Motor neuron (in vitro differentiated cells): ENCODE measurements at regions not wholly inside any gene's neighbourhood (a gene's known extent, or its start where the extent isn't known, plus 50 kb on each side); places are given as distances from the start of the nearest gene placed in this dataset.
A peak's percentile ranks its signal among the peaks of the same experiment; 100 is the strongest.

Experiments
- ATAC-seq, 8 experiments: fragments of 200-7000 bp; cut with Tn5 transposase; replicated peaks in 6 of 8; 2 replicates each; pipeline ENCODE4 v1.8.0; 2021; ENCODE audit warnings: mild to moderate bottlenecking in 8 of 8, moderate library complexity in 8 of 8
- H3K27ac ChIP-seq, 2 donors: fragments of 250-450 bp; sonication (Bioruptor Pico); 2 replicates each; pipeline ENCODE4 v1.9.0; 2021; ENCODE audit warnings: antibody characterized with exemption in 2 of 2, mild to moderate bottlenecking in 2 of 2, moderate library complexity in 1 of 2
- H3K4me1 ChIP-seq, 2 donors: fragments of 250-450 bp; sonication (Bioruptor Pico); replicated peaks in 1 of 2; 2 replicates each; pipeline ENCODE4 v1.6.1; 2021; ENCODE audit warnings: antibody characterized with exemption in 2 of 2, mild to moderate bottlenecking in 2 of 2, moderate library complexity in 1 of 2
- H3K4me3 ChIP-seq, 5 donors: fragments of 250-450 bp; sonication (Bioruptor Pico); 2 replicates each; pipeline ENCODE4 v1.9.0; 2021; ENCODE audit warnings: antibody characterized with exemption in 5 of 5, mild to moderate bottlenecking in 5 of 5, moderate library complexity in 4 of 5
- WGBS, 10 experiments: fragments of 450-650 bp; shearing (Covaris generic); methylation state at CpG; one replicate each; pipeline ENCODE4 v1.0.0; 2022; 5-methylcytosine and 5-hydroxymethylcytosine counted together
- in situ Hi-C, 9 experiments: fragments of 400-800 bp; cut with MboI; loops; one replicate each; pipeline ENCODE4 v1.15.0; 2021; ENCODE audit warnings: low sequenced_read_pairs in 9 of 9, low pct_unique_long_range_greater_than_20kb in 2 of 9; ENCODE audit not compliant: unreplicated experiment in 9 of 9

- in situ Hi-C loops: no loop called here
These were observed 288.1 kb upstream of the PRKCQ start for GRCh38 chr10:6868036-6868725.

GRCh38 chr10:6866757-6867156 is 286.7 kb upstream of the PRKCQ start:
- no peak for ATAC-seq
- Histone ChIP-seq H3K4me1 (peaks cover 11 to 17% of the 10 kb centered on the region in 2 donors), H3K27ac (no peak overlapping the region), H3K4me3 (no peak overlapping the region)
- in situ Hi-C loops: no loop called here
- WGBS, 10 experiments: 0 to 100% (median 65%) methylated on average over 1 to 2 of the region's 2 CpGs; no CpG with 5 or more reads in 5 of the 10 experiments

More at GRCh38 chr10:6868036-6868725, 288.1 kb upstream of the PRKCQ start:
- H3K27ac ChIP-seq: peak overlapping the region in 1 of 2 donors; percentile 11
- H3K4me3 ChIP-seq: no peak overlapping the region
- ATAC-seq: peak; percentile 42 to 94 (median 78)
- H3K4me1 ChIP-seq: peaks cover 11 to 17% of the 10 kb centered on the region in 2 donors
- 13 to 86% (median 28%) methylated on average over 1 to 6 of the region's 6 CpGs; no CpG with 5 or more reads in 1 of the 10 experiments for WGBS, 10 experiments

GRCh38 chr10:6864142-6864541 is 284.1 kb upstream of the PRKCQ start:
- peaks cover 11 to 17% of the 10 kb centered on the region in 2 donors for H3K4me1 ChIP-seq
- 40 to 100% (median 93%) methylated on average over 2 to 4 of the region's 6 CpGs; no CpG with 5 or more reads in 3 of the 10 experiments for WGBS, 10 experiments
- H3K4me3 ChIP-seq: no peak overlapping the region
- ATAC-seq: no peak
- H3K27ac ChIP-seq: no peak overlapping the region
- in situ Hi-C loops: no loop called here

- Histone ChIP-seq H3K4me1 (peaks cover 7 to 11% of the 10 kb centered on the region in 2 donors), H3K27ac (no peak overlapping the region), H3K4me3 (no peak overlapping the region)
- WGBS, 10 experiments: 33 to 100% (median 95%) methylated on average over 1 of the region's 1 CpG; no CpG with 5 or more reads in 4 of the 10 experiments
- peak in 3 of 8 experiments; percentile 50 to 75 (median 62) for ATAC-seq
- in situ Hi-C loops: no loop called here
These were observed 283.3 kb upstream of the PRKCQ start for GRCh38 chr10:6863381-6863780.

- H3K4me3 ChIP-seq: no peak overlapping the region
These were observed 270.4 kb upstream of the PRKCQ start for GRCh38 chr10:6850452-6850851.

GRCh38 chr10:6847561-6847960 is 267.5 kb upstream of the PRKCQ start:
- ATAC-seq: no peak
- H3K27ac ChIP-seq: no peak overlapping the region

More at GRCh38 chr10:6850452-6850851, 270.4 kb upstream of the PRKCQ start:
- Histone ChIP-seq H3K4me1 (no peaks in the 10 kb centered on the region), H3K27ac (no peak overlapping the region)
- in situ Hi-C loops: no loop called here
- no peak for ATAC-seq
- WGBS, 10 experiments: 45 to 100% (median 97%) methylated on average over 2 to 3 of the region's 3 CpGs; no CpG with 5 or more reads in 1 of the 10 experiments

GRCh38 chr10:6843894-6844650 is 264.0 kb upstream of the PRKCQ start:
- Histone ChIP-seq H3K27ac (no peak overlapping the region), H3K4me1 (peaks cover 6 to 16% of the 10 kb centered on the region in 2 donors), H3K4me3 (no peak overlapping the region)
- WGBS, 10 experiments: 35 to 100% (median 80%) methylated on average over 1 to 4 of the region's 4 CpGs
- ATAC-seq: peak in 5 of 8 experiments; percentile 52 to 81 (median 66)
- in situ Hi-C loops: no loop called here

More at GRCh38 chr10:6847561-6847960, 267.5 kb upstream of the PRKCQ start:
- WGBS, 10 experiments: 46 to 100% (median 90%) methylated on average over 1 to 3 of the region's 3 CpGs; no CpG with 5 or more reads in 2 of the 10 experiments
- no peak overlapping the region for H3K4me3 ChIP-seq
- in situ Hi-C loops: no loop called here
- H3K4me1 ChIP-seq: peaks cover 6 to 16% of the 10 kb centered on the region in 2 donors

GRCh38 chr10:6843481-6843881 is 263.4 kb upstream of the PRKCQ start:
- ATAC-seq: peak in 7 of 8 experiments; percentile 17 to 85 (median 57)
- 79 to 100% (median 92%) methylated on average over 2 to 4 of the region's 4 CpGs; no CpG with 5 or more reads in 3 of the 10 experiments for WGBS, 10 experiments
- Histone ChIP-seq H3K4me3 (no peak overlapping the region), H3K4me1 (peaks cover 6 to 16% of the 10 kb centered on the region in 2 donors), H3K27ac (no peak overlapping the region)
- in situ Hi-C loops: no loop called here

- 0 to 100% (median 88%) methylated on average over 1 of the region's 1 CpG; no CpG with 5 or more reads in 5 of the 10 experiments for WGBS, 10 experiments
- no peak overlapping the region for H3K4me3 ChIP-seq
- H3K4me1 ChIP-seq: peaks cover 6 to 16% of the 10 kb centered on the region in 2 donors
- no peak overlapping the region for H3K27ac ChIP-seq
- ATAC-seq: no peak
- in situ Hi-C loops: no loop called here
These were observed 262.6 kb upstream of the PRKCQ start for GRCh38 chr10:6842722-6843121.

- peaks cover 6 to 16% of the 10 kb centered on the region in 2 donors for H3K4me1 ChIP-seq
- WGBS, 10 experiments: 50 to 100% (median 83%) methylated on average over 1 to 2 of the region's 2 CpGs; no CpG with 5 or more reads in 1 of the 10 experiments
- no peak overlapping the region for H3K4me3 ChIP-seq
- no peak overlapping the region for H3K27ac ChIP-seq
- no peak for ATAC-seq
- in situ Hi-C loops: no loop called here
These were observed 261.7 kb upstream of the PRKCQ start for GRCh38 chr10:6841761-6842160.

- Histone ChIP-seq H3K4me3 (no peak overlapping the region), H3K4me1 (peaks cover 6 to 16% of the 10 kb centered on the region in 2 donors), H3K27ac (no peak overlapping the region)
- in situ Hi-C loops: no loop called here
- WGBS, 10 experiments: 0 to 100% (median 5%) methylated on average over 1 to 2 of the region's 2 CpGs; no CpG with 5 or more reads in 2 of the 10 experiments
- ATAC-seq: peak; percentile 26 to 92 (median 64)
These were observed 260.7 kb upstream of the PRKCQ start for GRCh38 chr10:6840766-6841165.

- peak in 7 of 8 experiments; percentile 18 to 68 (median 50) for ATAC-seq
- no peak overlapping the region for H3K4me3 ChIP-seq
- peaks cover 6 to 16% of the 10 kb centered on the region in 2 donors for H3K4me1 ChIP-seq
- WGBS, 10 experiments: 8 to 100% (median 60%) methylated on average over 1 to 5 of the region's 5 CpGs; no CpG with 5 or more reads in 1 of the 10 experiments
- in situ Hi-C loops: no loop called here
- H3K27ac ChIP-seq: no peak overlapping the region
These were observed 260.2 kb upstream of the PRKCQ start for GRCh38 chr10:6840201-6840691.

GRCh38 chr10:6838118-6838517 is 258.0 kb upstream of the PRKCQ start:
- no peak for ATAC-seq
- in situ Hi-C loops: no loop called here
- 20 to 92% (median 72%) methylated on average over 1 to 3 of the region's 3 CpGs; no CpG with 5 or more reads in 4 of the 10 experiments for WGBS, 10 experiments
- no peak overlapping the region for H3K4me3 ChIP-seq
- H3K27ac ChIP-seq: no peak overlapping the region
- H3K4me1 ChIP-seq: no peaks in the 10 kb centered on the region
